HUES48 (cell line): ENCODE measurements at regions not wholly inside any gene's neighbourhood (a gene's known extent, or its start where the extent isn't known, plus 50 kb on each side); places are given as distances from the start of the nearest gene placed in this dataset.

Experiments
- H3K27ac ChIP-seq: one replicate; pipeline ENCODE4 v1.7.0; 2013; ENCODE audit warnings: low read depth, low read length, inconsistent platforms
- H3K27me3 ChIP-seq: 2 replicates; pipeline ENCODE4 v1.6.1; 2013; ENCODE audit warnings: mild to moderate bottlenecking, low read length; ENCODE audit not compliant: control insufficient read depth, insufficient read depth
- H3K36me3 ChIP-seq: 2 replicates; pipeline ENCODE4 v1.6.1; 2013; ENCODE audit warnings: low read length; ENCODE audit not compliant: control insufficient read depth, insufficient read depth
- H3K4me1 ChIP-seq: 2 replicates; pipeline ENCODE4 v1.6.1; 2013; ENCODE audit warnings: mild to moderate bottlenecking, low read length; ENCODE audit not compliant: control insufficient read depth, insufficient read depth
- H3K4me3 ChIP-seq: 2 replicates; pipeline ENCODE4 v1.5.1; 2013; ENCODE audit warnings: mild to moderate bottlenecking, low read depth, low read length
- H3K9ac ChIP-seq: 2 replicates; pipeline ENCODE4 v1.6.1; 2013; ENCODE audit warnings: mild to moderate bottlenecking, low read depth, low read length, moderate library complexity
- H3K9me3 ChIP-seq: 2 replicates; pipeline ENCODE4 v1.6.1; 2013; ENCODE audit warnings: low read length; ENCODE audit not compliant: control insufficient read depth, insufficient read depth

GRCh38 chr1:29892247-29892646, 655.9 kb downstream of the PTPRU start:
- Histone ChIP-seq H3K27me3 (no peaks in the 10 kb centered on the region), H3K27ac (no peak overlapping the region), H3K9me3 (no peaks in the 10 kb centered on the region), H3K9ac (no peak overlapping the region), H3K4me1 (no peaks in the 10 kb centered on the region; the same call in 1 of the 2 replicates), H3K36me3 (no peaks in the 10 kb centered on the region), H3K4me3 (no peak overlapping the region)

- H3K4me1 ChIP-seq: no peaks in the 10 kb centered on the region
- H3K27ac ChIP-seq: no peak overlapping the region
- H3K36me3 ChIP-seq: no peaks in the 10 kb centered on the region
- H3K27me3 ChIP-seq: no peaks in the 10 kb centered on the region
- no peak overlapping the region for H3K4me3 ChIP-seq
- no peaks in the 10 kb centered on the region for H3K9me3 ChIP-seq
- H3K9ac ChIP-seq: no peak overlapping the region
Measured at GRCh38 chr1:29890201-29890959, 654.1 kb downstream of the PTPRU start.

GRCh38 chr1:29889776-29890175, 653.5 kb downstream of the PTPRU start:
- Histone ChIP-seq H3K27me3 (no peaks in the 10 kb centered on the region), H3K9ac (no peak overlapping the region), H3K4me3 (no peak overlapping the region), H3K27ac (no peak overlapping the region), H3K9me3 (no peaks in the 10 kb centered on the region), H3K4me1 (no peaks in the 10 kb centered on the region), H3K36me3 (no peaks in the 10 kb centered on the region)

DNA sequence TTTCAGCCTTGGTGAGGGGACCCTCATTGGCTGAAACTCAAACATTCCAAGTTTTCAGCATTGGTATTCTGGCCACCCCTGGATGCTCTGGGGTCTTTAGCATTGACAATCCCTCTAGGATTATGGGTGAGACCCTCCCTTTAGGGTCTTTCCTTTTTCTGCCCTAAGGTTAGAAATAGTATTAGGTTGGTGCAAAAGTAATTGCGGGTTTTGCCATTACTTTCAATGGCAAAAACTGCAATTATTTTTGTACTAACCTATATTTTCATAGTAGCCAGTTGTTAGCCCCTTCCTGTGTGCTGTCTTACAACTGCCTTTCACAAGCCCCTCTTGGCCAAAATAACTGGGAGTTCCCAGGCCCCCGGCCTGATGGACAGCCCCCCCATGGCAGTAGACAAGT, 648.4 kb downstream of the PTPRU start:
- no peaks in the 10 kb centered on the region for H3K9me3 ChIP-seq
- no peaks in the 10 kb centered on the region for H3K4me1 ChIP-seq
- no peaks in the 10 kb centered on the region for H3K27me3 ChIP-seq
- no peak overlapping the region for H3K4me3 ChIP-seq
- H3K36me3 ChIP-seq: no peaks in the 10 kb centered on the region
- no peak overlapping the region for H3K9ac ChIP-seq
- no peak overlapping the region for H3K27ac ChIP-seq

DNA sequence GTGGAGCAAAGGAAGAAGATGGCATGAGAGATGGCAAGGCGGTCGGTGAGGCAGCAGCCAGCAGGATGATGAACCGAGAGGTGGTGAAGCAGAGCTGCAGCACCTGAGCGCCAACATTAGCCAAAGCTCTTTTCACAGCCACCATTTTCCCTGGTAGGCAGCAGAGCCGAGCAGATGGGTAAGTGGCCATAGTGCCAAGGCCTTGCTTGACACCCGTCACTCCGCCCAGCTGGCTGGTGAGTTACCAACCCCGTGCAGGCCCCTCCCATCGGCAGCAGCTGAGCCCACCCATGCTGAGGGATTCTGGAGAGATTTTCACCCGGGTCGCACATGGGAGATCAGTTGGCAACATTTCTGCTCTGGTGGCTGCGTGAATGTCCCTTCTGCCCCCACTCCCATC, 647.7 kb downstream of the PTPRU start:
- no peak overlapping the region for H3K4me3 ChIP-seq
- no peak overlapping the region for H3K9ac ChIP-seq
- H3K27ac ChIP-seq: no peak overlapping the region
- H3K9me3 ChIP-seq: no peaks in the 10 kb centered on the region
- no peaks in the 10 kb centered on the region for H3K27me3 ChIP-seq
- no peaks in the 10 kb centered on the region for H3K4me1 ChIP-seq
- H3K36me3 ChIP-seq: no peaks in the 10 kb centered on the region

GRCh38 chr1:29883411-29883832, 647.1 kb downstream of the PTPRU start:
- Histone ChIP-seq H3K4me1 (no peaks in the 10 kb centered on the region), H3K36me3 (no peaks in the 10 kb centered on the region), H3K4me3 (no peak overlapping the region), H3K27ac (no peak overlapping the region), H3K9me3 (no peaks in the 10 kb centered on the region), H3K27me3 (no peaks in the 10 kb centered on the region), H3K9ac (no peak overlapping the region)

- no peak overlapping the region for H3K27ac ChIP-seq
- H3K27me3 ChIP-seq: no peaks in the 10 kb centered on the region
- H3K4me1 ChIP-seq: no peaks in the 10 kb centered on the region; the same call in 1 of the 2 replicates
- H3K4me3 ChIP-seq: no peak overlapping the region
- no peaks in the 10 kb centered on the region for H3K9me3 ChIP-seq
- H3K9ac ChIP-seq: no peak overlapping the region
- H3K36me3 ChIP-seq: no peaks in the 10 kb centered on the region
Measured at GRCh38 chr1:29880556-29880955, 644.2 kb downstream of the PTPRU start.

- no peak overlapping the region for H3K9ac ChIP-seq
- H3K9me3 ChIP-seq: no peaks in the 10 kb centered on the region
- H3K27me3 ChIP-seq: no peaks in the 10 kb centered on the region
- no peak overlapping the region for H3K27ac ChIP-seq
- no peaks in the 10 kb centered on the region; the same call in 1 of the 2 replicates for H3K4me1 ChIP-seq
- no peaks in the 10 kb centered on the region for H3K36me3 ChIP-seq
- H3K4me3 ChIP-seq: no peak overlapping the region
Measured at GRCh38 chr1:29879217-29879616, 642.9 kb downstream of the PTPRU start.

DNA sequence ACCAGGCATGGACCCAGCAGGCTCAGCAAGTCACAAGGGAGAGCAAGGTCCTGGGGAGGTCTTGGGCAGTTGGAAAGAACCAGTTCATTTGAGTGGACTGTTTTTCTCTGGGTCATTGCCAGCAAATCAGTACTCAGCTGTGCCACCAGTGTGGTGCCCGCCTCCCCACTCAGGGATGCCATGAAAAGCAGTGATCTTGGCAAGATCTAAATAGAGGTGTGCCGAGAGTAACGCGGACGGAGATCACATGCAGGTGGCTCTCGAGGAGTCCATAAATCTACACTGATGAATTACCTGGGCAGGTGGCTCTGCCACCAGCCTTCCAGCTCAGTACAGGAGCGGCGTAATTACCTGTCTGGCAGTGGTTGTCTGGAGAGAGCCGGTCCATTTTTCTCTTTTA, 642.2 kb downstream of the PTPRU start:
- no peak overlapping the region for H3K9ac ChIP-seq
- H3K4me1 ChIP-seq: no peaks in the 10 kb centered on the region; the same call in 1 of the 2 replicates
- no peaks in the 10 kb centered on the region for H3K9me3 ChIP-seq
- H3K27me3 ChIP-seq: no peaks in the 10 kb centered on the region
- no peak overlapping the region for H3K27ac ChIP-seq
- H3K4me3 ChIP-seq: no peak overlapping the region
- H3K36me3 ChIP-seq: no peaks in the 10 kb centered on the region

DNA sequence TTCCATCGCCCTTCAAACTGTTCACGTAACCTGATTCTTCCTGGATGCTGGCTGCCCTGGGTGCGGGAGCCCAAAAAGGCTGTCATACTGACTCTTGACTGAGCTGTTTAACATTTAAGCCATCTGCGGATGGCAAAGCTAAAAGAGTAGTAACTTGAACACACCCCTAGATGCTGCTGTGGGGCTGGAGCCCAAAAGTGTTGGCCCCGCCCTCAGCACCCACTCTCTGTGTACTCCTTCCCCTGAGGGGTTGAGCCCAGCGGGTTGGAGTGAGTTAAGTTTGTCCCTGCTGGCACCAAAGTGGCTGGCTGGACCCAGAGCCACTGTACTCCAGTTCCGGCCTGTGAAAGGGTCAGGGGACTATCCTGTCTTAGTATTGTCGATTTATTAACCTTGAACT, 640.6 kb downstream of the PTPRU start:
- Histone ChIP-seq H3K9me3 (no peaks in the 10 kb centered on the region), H3K9ac (no peak overlapping the region), H3K36me3 (no peaks in the 10 kb centered on the region), H3K27ac (no peak overlapping the region), H3K4me3 (no peak overlapping the region), H3K27me3 (no peaks in the 10 kb centered on the region), H3K4me1 (no peaks in the 10 kb centered on the region; the same call in 1 of the 2 replicates)

DNA sequence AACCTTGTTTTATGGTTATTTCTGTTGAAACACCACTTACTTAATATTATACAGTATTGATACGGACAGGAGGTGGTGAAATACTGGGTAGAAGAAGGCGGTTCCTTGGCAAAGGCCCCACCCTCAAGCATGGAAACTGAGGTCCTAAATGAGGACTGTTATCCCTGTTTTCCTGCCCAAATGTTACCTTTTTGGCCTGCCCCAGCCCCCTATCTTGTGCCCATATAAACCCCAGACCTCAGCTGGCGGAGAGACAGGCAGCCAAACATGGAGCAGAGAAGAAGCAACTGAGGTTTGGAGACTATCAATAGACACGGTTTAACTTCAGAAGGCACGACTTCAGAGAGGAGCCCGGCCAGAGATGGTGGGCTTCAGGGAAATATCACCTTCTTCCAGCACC, 640.1 kb downstream of the PTPRU start:
- Histone ChIP-seq H3K4me3 (no peak overlapping the region), H3K27me3 (no peaks in the 10 kb centered on the region), H3K27ac (no peak overlapping the region), H3K36me3 (no peaks in the 10 kb centered on the region), H3K4me1 (no peaks in the 10 kb centered on the region; the same call in 1 of the 2 replicates), H3K9ac (no peak overlapping the region), H3K9me3 (no peaks in the 10 kb centered on the region)
